ENCODE measurements at regions not wholly inside any gene's neighbourhood (a gene's known extent, or its start where the extent isn't known, plus 50 kb on each side); places are given as distances from the start of the nearest gene placed in this dataset.

DNA sequence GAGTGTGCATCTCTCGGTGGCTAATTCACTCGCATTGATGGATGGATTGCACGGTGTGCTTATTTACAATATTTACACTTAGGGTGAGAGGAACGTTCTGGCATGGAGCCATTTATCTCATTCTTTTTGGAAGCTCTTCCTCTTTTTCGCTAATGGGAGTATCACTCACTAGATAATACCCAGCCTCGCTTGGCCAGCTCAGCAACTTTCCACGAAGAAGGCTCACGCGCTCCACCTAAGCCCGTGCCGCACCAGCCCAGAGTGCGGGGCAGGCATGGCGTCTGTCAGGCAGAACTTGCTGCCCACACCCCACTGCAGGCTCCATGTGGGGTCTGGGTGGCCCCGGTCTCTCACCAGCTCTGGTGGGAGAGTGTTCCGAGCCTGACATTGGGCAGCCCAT lies 484.9 kb downstream of the NPHP4 start:
- in situ Hi-C loops (cut with MboI; ENCODE audit: low sequenced_read_pairs) = loop anchor here (25.0 kb wide), 1 partner anchor 455 kb away; no protein-coding TSS in a partner anchor

- in situ Hi-C loops (cut with MboI; ENCODE audit: low sequenced_read_pairs) = loop anchor here (25.0 kb wide), 1 partner anchor 456 kb away; no protein-coding TSS in a partner anchor
Observed at GRCh38 chr1:5506634-5507033, 485.6 kb downstream of the NPHP4 start.

GRCh38 chr1:5505944-5506343 lies 486.3 kb downstream of the NPHP4 start:
- in situ Hi-C loops (cut with MboI; ENCODE audit: low sequenced_read_pairs) = loop anchor here (25.0 kb wide), 1 partner anchor 456 kb away; no protein-coding TSS in a partner anchor

GRCh38 chr1:5504364-5504740 lies 487.9 kb downstream of the NPHP4 start:
- in situ Hi-C loops (cut with MboI; ENCODE audit: low sequenced_read_pairs) = loop anchor here (25.0 kb wide), 1 partner anchor 458 kb away; no protein-coding TSS in a partner anchor

DNA sequence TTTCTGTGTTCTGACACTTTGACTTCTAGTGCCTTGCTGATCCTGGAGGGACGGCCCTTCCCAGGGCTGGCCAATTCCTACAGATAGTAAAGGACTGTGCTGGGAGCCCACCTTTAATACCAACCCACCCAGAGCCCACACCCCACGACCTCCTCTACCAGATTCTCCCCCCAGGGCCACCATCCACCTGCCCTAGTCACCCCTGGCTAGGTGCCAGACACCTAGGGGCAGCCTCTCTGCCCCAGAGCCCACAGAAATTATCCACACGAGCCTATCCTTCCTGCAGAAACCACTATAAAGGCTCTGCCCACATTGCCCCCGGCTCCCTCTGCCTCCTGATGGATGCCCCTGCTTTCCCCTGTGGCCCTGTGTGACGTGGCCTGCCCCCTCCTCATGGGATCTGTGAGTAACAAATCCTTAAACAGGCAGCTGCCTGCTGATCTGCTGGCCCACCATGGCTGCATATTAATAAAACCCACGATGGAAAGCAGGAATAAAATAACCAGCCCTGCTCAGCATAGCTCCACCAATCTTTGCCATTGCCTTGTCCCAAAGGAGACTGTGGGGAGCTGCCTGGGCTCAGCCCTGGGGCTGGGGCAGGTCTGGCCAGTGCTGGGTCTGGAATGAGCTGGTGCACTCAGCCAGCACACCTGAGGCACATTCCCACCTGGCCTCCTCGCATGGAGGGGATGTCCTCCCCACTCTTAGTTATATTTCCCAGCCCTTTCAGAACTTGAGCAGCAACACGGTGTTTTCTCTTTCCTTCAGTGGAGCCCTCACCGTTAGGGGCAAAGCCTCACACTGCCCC lies 488.5 kb downstream of the NPHP4 start:
- in situ Hi-C loops (cut with MboI; ENCODE audit: low sequenced_read_pairs) = loop anchor here (25.0 kb wide), 1 partner anchor 459 kb away; no protein-coding TSS in a partner anchor

GRCh38 chr1:5502311-5503194 lies 489.7 kb downstream of the NPHP4 start:
- in situ Hi-C loops (cut with MboI; ENCODE audit: low sequenced_read_pairs) = loop anchor here (25.0 kb wide), 1 partner anchor 460 kb away; no protein-coding TSS in a partner anchor

GRCh38 chr1:5501206-5501930 lies 490.9 kb downstream of the NPHP4 start:
- in situ Hi-C loops (cut with MboI; ENCODE audit: low sequenced_read_pairs) = loop anchor here (25.0 kb wide), 1 partner anchor 461 kb away; no protein-coding TSS in a partner anchor

GRCh38 chr1:5500541-5500940 lies 491.7 kb downstream of the NPHP4 start:
- in situ Hi-C loops (cut with MboI; ENCODE audit: low sequenced_read_pairs) = loop anchor here (25.0 kb wide), 1 partner anchor 462 kb away; no protein-coding TSS in a partner anchor

DNA sequence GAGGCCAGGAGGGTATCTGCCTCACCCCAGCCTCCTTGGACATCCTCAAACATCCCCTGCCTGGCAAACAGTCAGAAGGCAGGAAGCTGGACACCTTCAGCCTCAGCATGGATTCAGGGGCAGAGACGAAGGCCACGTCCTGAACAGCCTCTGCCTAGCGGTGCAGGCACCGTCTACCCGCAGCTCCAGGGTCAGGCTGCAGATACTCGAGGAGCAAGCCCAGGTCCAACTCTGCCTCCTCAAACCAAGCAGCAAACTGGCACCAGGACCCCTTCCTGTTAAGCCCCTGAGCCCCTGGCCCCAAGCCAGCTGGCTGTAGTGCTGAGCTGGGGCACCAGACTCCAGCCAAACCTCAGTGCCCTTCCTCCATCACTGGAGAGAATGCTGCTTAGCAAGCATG lies 494.7 kb downstream of the NPHP4 start:
- in situ Hi-C loops (cut with MboI; ENCODE audit: low sequenced_read_pairs) = no loop called here

DNA sequence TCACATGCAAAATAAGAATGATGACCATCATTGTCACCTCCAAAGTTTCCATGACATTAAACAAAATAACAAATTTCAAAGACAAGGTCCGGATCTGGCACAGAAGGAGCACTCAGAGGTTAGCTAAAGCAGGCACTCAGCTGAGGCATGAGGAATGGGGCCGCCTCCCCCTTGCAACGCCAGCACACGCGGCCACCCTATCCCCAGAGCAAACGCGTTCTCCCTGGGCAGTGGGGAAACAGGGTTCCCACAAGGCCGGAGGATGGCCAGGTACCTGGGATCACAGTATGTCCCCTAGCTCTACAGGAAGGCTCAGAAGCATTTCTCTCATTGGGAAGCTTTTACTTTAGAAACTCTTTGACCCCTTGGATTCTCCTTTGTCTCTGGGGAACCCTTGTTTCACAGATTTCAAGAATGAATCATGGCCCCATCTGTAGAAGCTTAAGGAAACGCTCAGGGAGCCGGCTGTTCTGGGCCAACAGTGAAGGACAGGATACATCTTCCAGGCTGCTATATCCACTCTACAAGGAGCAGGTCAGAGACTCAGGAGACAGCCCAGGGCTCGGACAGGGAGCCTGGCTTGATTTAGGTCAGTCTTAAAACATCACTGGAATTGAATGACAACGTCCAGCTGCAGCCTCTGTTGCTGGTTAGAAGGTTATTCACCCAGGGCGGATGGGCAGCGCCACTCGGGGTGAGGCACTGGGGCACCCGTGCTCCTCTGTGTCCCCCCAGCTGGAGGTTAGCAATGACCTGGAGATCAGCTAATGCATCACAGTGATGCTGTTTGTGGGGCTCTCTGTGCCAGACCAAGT lies 496.4 kb downstream of the NPHP4 start:
- in situ Hi-C loops (cut with MboI; ENCODE audit: low sequenced_read_pairs) = no loop called here

DNA sequence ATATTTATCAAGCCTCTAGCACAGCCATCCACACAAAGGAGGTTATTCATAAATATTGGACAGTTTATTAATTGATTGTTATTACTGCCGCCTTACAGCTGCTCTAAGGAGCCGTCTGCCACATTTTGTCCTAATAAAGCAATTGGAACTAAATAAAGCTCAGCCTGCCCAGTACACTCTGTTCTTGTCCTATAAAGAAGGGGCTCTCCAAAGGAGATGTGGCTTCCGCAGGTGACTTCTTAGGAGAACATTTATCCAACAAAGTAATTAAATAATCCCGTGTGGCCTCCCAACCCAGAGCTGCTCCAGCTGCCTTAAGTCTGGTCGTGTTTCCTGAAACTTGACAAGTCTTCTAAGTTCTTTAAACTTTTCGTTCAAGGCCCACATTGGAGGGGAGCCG lies 497.7 kb downstream of the NPHP4 start:
- in situ Hi-C loops (cut with MboI; ENCODE audit: low sequenced_read_pairs) = no loop called here

- in situ Hi-C loops (cut with MboI; ENCODE audit: low sequenced_read_pairs) = no loop called here
Observed at GRCh38 chr1:5493851-5494311, 498.3 kb downstream of the NPHP4 start.

GRCh38 chr1:5493275-5493674 lies 498.9 kb downstream of the NPHP4 start:
- in situ Hi-C loops (cut with MboI; ENCODE audit: low sequenced_read_pairs) = no loop called here

DNA sequence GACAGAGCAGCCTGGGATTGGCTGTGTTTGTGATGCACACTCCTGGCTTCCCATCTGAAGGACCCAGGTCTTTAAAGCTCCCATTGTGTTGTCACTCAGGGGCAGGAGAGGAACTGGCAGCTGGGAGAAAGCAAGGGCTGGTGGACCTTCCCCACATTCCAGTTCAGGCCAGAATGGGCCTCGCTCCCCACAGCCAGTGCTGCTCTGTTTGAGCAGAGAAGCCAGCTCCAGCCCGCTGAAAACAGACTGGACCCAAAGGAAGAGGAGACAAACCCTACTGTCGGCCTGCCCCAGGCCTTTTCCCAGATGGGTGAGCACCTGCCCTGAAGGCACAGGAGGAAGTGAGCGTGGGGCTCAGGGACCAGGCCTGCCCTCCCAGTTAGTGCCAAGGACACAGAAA lies 499.4 kb downstream of the NPHP4 start:
- in situ Hi-C loops (cut with MboI; ENCODE audit: low sequenced_read_pairs) = no loop called here

- in situ Hi-C loops (cut with MboI; ENCODE audit: low sequenced_read_pairs) = no loop called here
Observed at GRCh38 chr1:5491207-5491904, 500.9 kb downstream of the NPHP4 start.

GRCh38 chr1:5490635-5491034 lies 501.6 kb downstream of the NPHP4 start:
- in situ Hi-C loops (cut with MboI; ENCODE audit: low sequenced_read_pairs) = no loop called here

- in situ Hi-C loops (cut with MboI; ENCODE audit: low sequenced_read_pairs) = no loop called here
Observed at GRCh38 chr1:5488448-5488847, 503.8 kb downstream of the NPHP4 start.

DNA sequence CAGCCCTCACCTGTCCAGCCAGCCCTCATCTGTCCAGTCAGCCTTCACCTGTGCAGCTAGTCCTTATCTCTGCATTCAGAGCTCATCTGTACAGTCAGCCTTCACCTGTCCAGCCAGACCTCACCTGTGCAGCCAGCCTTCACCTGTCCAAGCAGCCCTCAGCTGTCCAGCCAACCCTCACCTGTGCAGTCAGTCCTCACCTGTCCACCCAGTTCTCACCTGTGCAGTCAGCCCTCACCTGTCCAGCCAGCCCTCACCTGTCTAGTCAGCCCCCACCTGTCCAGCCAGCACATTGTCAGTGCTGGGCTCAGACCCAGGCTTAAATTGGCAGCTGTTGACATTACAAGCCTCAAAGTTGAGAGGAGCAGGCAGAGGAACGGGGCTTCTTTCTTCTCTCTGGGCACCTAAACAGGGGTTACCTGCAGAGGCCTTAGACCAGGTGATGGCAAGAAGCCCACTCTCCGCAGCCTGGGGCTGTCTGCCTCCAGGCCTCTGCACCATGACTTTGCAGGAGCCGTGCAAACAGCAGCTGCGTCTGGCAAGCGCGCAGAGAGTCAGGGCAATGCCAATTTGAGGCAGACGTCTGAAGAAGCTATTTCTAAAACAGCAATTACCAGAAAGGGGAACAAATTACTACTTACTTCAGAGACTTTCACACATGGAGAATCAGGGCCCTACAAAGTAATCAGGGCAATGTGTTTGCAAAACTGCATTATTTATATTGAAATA lies 506.1 kb downstream of the NPHP4 start:
- in situ Hi-C loops (cut with MboI; ENCODE audit: low sequenced_read_pairs) = no loop called here

GRCh38 chr1:5485436-5485835 lies 506.8 kb downstream of the NPHP4 start:
- in situ Hi-C loops (cut with MboI; ENCODE audit: low sequenced_read_pairs) = no loop called here

Data from HL-60/S4 (cell line).